DOHH2 (cell line): ENCODE measurements at regions not wholly inside any gene's neighbourhood (a gene's known extent, or its start where the extent isn't known, plus 50 kb on each side); places are given as distances from the start of the nearest gene placed in this dataset.
A peak's percentile ranks its signal among the peaks of the same experiment; 100 is the strongest.

Experiments used
- H3F3A ChIP-seq: fragments of 200-600 bp; sonication (generic), shearing (Covaris generic); 2 replicates; pipeline ENCODE4 v1.6.0; 2016; ENCODE audit warnings: antibody characterized with exemption, mild to moderate bottlenecking; ENCODE audit not compliant: control insufficient read depth, insufficient read depth
- H3K27ac ChIP-seq: fragments of 200-600 bp; sonication (generic); 2 replicates; pipeline ENCODE4 v1.5.1; 2014; ENCODE audit warnings: low read depth, mild to moderate bottlenecking, low read length, moderate library complexity
- H3K27me3 ChIP-seq: fragments of 200-600 bp; sonication (generic); 2 replicates; pipeline ENCODE4 v1.6.1; 2014; ENCODE audit warnings: mild to moderate bottlenecking, low read length, mixed read lengths; ENCODE audit not compliant: control insufficient read depth
- H3K36me3 ChIP-seq: fragments of 200-600 bp; sonication (generic); 2 replicates; pipeline ENCODE4 v1.6.1; 2014; ENCODE audit warnings: mild to moderate bottlenecking, low read length, moderate library complexity, mixed read lengths; ENCODE audit not compliant: control insufficient read depth
- H3K4me1 ChIP-seq: fragments of 200-600 bp; sonication (generic); 2 replicates; pipeline ENCODE4 v1.6.1; 2014; ENCODE audit warnings: mild to moderate bottlenecking, low read length, mixed read lengths; ENCODE audit not compliant: control insufficient read depth
- H3K4me2 ChIP-seq: fragments of 200-600 bp; sonication (generic); 2 replicates; pipeline ENCODE4 v1.6.0; 2014; ENCODE audit warnings: mild to moderate bottlenecking, low read length, moderate library complexity
- H3K4me3 ChIP-seq: fragments of 200-600 bp; sonication (generic); 2 replicates; pipeline ENCODE4 v1.5.1; 2014; ENCODE audit warnings: mild to moderate bottlenecking, low read length, mixed read lengths
- H3K79me2 ChIP-seq: fragments of 200-600 bp; sonication (generic); 2 replicates; pipeline ENCODE4 v1.6.1; 2014; ENCODE audit warnings: mild to moderate bottlenecking, low read length, mixed read lengths; ENCODE audit not compliant: control insufficient read depth
- H3K9me2 ChIP-seq: fragments of 200-600 bp; sonication (generic); replicated peaks from 2 replicates; pipeline ENCODE4 v1.6.1; 2014; ENCODE audit warnings: mild to moderate bottlenecking, low read length, mixed read lengths; ENCODE audit not compliant: control insufficient read depth
- H3K9me3 ChIP-seq: fragments of 200-600 bp; sonication (generic); 2 replicates; pipeline ENCODE4 v1.6.1; 2014; ENCODE audit warnings: antibody characterized with exemption, low read length, mixed read lengths; ENCODE audit not compliant: control insufficient read depth, insufficient read depth
- H4K20me1 ChIP-seq: fragments of 200-600 bp; sonication (generic); 2 replicates; pipeline ENCODE4 v1.6.0; 2014; ENCODE audit warnings: low read depth, mild to moderate bottlenecking, antibody characterized with exemption, low read length, moderate library complexity; ENCODE audit not compliant: control insufficient read depth, insufficient read depth
- EZH2phosphoT487 ChIP-seq: fragments of 200-600 bp; sonication (generic); IDR thresholded peaks from 2 replicates; pipeline ENCODE4 v1.6.1; 2017; ENCODE audit warnings: borderline replicate concordance, mild to moderate bottlenecking, antibody characterized with exemption, low read length, moderate library complexity, mixed read lengths
- TF ChIP-seq, protein P1 (sequence below): fragments of 200-600 bp; sonication (generic); IDR thresholded peaks from one replicate; pipeline ENCODE4 v1.5.1; 2014; ENCODE audit warnings: antibody characterized with exemption, mild to moderate bottlenecking, low read depth, low read length; ENCODE audit not compliant: poor library complexity, severe bottlenecking

DNA sequence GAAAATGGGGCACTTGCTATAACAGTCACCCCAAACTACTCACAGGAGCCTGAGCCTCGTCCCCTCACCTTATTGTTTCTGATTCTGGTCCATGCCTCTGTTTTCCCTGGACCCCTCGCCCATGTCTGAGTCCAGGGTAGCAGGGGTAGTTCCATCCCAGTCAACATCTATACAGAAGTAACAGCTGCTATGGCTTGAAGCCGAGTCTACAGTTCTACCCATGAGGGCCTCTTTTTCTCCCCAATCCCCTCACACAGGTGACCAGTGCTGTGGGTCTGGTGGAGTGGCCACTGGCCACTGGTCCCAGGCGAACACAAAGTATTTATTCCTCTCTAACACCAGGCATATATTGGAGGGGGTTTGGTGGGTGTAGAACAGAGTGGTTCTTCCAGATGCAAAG lies 116.4 kb downstream of the ZNF280B start:
- H3K27me3 ChIP-seq = no peaks in the 10 kb centered on the region
- peaks cover 48% of the 10 kb centered on the region for H3K4me1 ChIP-seq
- no peaks in the 10 kb centered on the region for H4K20me1 ChIP-seq
- TF ChIP-seq EZH2phosphoT487 = no peak
- TF ChIP-seq, protein P1, sequence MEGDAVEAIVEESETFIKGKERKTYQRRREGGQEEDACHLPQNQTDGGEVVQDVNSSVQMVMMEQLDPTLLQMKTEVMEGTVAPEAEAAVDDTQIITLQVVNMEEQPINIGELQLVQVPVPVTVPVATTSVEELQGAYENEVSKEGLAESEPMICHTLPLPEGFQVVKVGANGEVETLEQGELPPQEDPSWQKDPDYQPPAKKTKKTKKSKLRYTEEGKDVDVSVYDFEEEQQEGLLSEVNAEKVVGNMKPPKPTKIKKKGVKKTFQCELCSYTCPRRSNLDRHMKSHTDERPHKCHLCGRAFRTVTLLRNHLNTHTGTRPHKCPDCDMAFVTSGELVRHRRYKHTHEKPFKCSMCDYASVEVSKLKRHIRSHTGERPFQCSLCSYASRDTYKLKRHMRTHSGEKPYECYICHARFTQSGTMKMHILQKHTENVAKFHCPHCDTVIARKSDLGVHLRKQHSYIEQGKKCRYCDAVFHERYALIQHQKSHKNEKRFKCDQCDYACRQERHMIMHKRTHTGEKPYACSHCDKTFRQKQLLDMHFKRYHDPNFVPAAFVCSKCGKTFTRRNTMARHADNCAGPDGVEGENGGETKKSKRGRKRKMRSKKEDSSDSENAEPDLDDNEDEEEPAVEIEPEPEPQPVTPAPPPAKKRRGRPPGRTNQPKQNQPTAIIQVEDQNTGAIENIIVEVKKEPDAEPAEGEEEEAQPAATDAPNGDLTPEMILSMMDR = no peak
- no peaks in the 10 kb centered on the region for H3K9me2 ChIP-seq
- no peak overlapping the region for H3K27ac ChIP-seq
- peaks cover 20% of the 10 kb centered on the region; the same call in 1 of the 2 replicates for H3K9me3 ChIP-seq
- H3K36me3 ChIP-seq = peaks cover 12% of the 10 kb centered on the region; the same call in 1 of the 2 replicates
- no peak overlapping the region for H3K4me3 ChIP-seq
- H3K79me2 ChIP-seq = no peaks in the 10 kb centered on the region
- no peak overlapping the region for H3K4me2 ChIP-seq
- H3F3A ChIP-seq = peaks cover 29% of the 10 kb centered on the region

DNA sequence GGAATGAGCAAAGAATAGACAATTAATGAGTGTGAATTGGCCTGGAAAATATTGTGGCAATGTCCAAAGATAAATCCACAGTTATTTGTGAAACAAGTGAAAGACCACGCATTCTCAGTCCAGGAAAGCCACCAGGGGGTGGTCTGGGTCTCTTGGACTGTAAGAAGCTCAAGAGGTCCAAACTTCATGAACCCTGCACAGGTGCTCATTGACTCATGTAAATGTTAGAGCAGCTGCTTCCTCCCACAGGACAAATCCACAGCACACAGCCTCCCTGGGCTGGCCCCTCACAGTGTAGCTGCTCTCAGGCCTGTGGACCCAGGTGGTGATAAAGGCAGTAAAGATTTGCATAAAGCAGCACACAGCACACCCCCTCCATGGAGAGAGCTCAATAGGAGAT lies 114.0 kb downstream of the ZNF280B start:
- no peaks in the 10 kb centered on the region for H3K9me2 ChIP-seq
- no peaks in the 10 kb centered on the region for H4K20me1 ChIP-seq
- peaks cover 12% of the 10 kb centered on the region; the same call in 1 of the 2 replicates for H3K36me3 ChIP-seq
- peak overlapping the region; percentile 90 for H3K27ac ChIP-seq
- H3K9me3 ChIP-seq = peaks cover 20% of the 10 kb centered on the region; the same call in 1 of the 2 replicates
- peak overlapping the region; percentile 71 for H3K4me2 ChIP-seq
- peak overlapping the region; percentile 61 for H3K4me3 ChIP-seq
- H3K27me3 ChIP-seq = no peaks in the 10 kb centered on the region
- H3K4me1 ChIP-seq = peaks cover 69% of the 10 kb centered on the region
- H3K79me2 ChIP-seq = no peaks in the 10 kb centered on the region
- H3F3A ChIP-seq = peaks cover 29% of the 10 kb centered on the region
- TF ChIP-seq, protein P1 = peak; percentile 63
- TF ChIP-seq EZH2phosphoT487 = no peak

GRCh38 chr22:22395245-22395644 lies 113.3 kb downstream of the ZNF280B start:
- Histone ChIP-seq H3K4me3 (peak overlapping the region; percentile 61), H3K36me3 (peaks cover 12% of the 10 kb centered on the region; the same call in 1 of the 2 replicates), H3K4me2 (peak overlapping the region; percentile 71), H3F3A (peaks cover 29% of the 10 kb centered on the region), H4K20me1 (no peaks in the 10 kb centered on the region), H3K79me2 (no peaks in the 10 kb centered on the region), H3K9me3 (peaks cover 20% of the 10 kb centered on the region; the same call in 1 of the 2 replicates), H3K9me2 (no peaks in the 10 kb centered on the region), H3K27ac (peak overlapping the region; percentile 90), H3K4me1 (peaks cover 75% of the 10 kb centered on the region), H3K27me3 (no peaks in the 10 kb centered on the region)
- no peak for TF ChIP-seq EZH2phosphoT487
- TF ChIP-seq, protein P1 = no peak
